HG03342 (cell line): ENCODE measurements at regions not wholly inside any gene's neighbourhood (a gene's known extent, or its start where the extent isn't known, plus 50 kb on each side); places are given as distances from the start of the nearest gene placed in this dataset.
"Not testable (repeated sequence)": the region's sequence is repeated elsewhere in the genome, so short reads cannot be mapped to it uniquely, and the experiment has no call there.

Experiments
- ATAC-seq: cut with Tn5 transposase; IDR thresholded peaks from one replicate; pipeline ENCODE4 v1.9.1; 2021; ENCODE audit warnings: mild to moderate bottlenecking, moderate library complexity; ENCODE audit not compliant: unreplicated experiment

- ATAC-seq: not testable (repeated sequence)
These were observed 121.1 kb upstream of the SESTD1 start for GRCh38 chr2:179385756-179386155.

- ATAC-seq: no peak
These were observed 119.3 kb upstream of the SESTD1 start for GRCh38 chr2:179383975-179384374.

GRCh38 chr2:179377296-179377695, 112.7 kb upstream of the SESTD1 start:
- ATAC-seq: no peak

GRCh38 chr2:179376881-179377280, 112.2 kb upstream of the SESTD1 start:
- ATAC-seq: no peak

- ATAC-seq: no peak
These were observed 109.2 kb upstream of the SESTD1 start for GRCh38 chr2:179373816-179374215.

GRCh38 chr2:179365561-179365960, 100.9 kb upstream of the SESTD1 start:
- not testable (repeated sequence) for ATAC-seq

GRCh38 chr2:179355881-179356280, 91.2 kb upstream of the SESTD1 start:
- no peak for ATAC-seq

- no peak for ATAC-seq
These were observed 90.3 kb upstream of the SESTD1 start for GRCh38 chr2:179354739-179355537.

- no peak for ATAC-seq
These were observed 89.7 kb upstream of the SESTD1 start for GRCh38 chr2:179354296-179354695.

GRCh38 chr2:179352181-179352580, 87.5 kb upstream of the SESTD1 start:
- no peak for ATAC-seq

GRCh38 chr2:179351057-179351456, 86.4 kb upstream of the SESTD1 start:
- ATAC-seq: no peak

GRCh38 chr2:179349670-179350303, 85.2 kb upstream of the SESTD1 start:
- peak; percentile 62 for ATAC-seq

- no peak for ATAC-seq
These were observed 84.3 kb upstream of the SESTD1 start for GRCh38 chr2:179348906-179349305.

GRCh38 chr2:179344970-179345369, 80.3 kb upstream of the SESTD1 start:
- ATAC-seq: no peak

GRCh38 chr2:179344280-179344964, 79.8 kb upstream of the SESTD1 start:
- no peak for ATAC-seq

GRCh38 chr2:179343945-179344279, 79.3 kb upstream of the SESTD1 start:
- no peak for ATAC-seq

GRCh38 chr2:179341152-179341866, 76.7 kb upstream of the SESTD1 start:
- ATAC-seq: no peak

GRCh38 chr2:179340678-179341077, 76.0 kb upstream of the SESTD1 start:
- no peak for ATAC-seq

- ATAC-seq: no peak
These were observed 74.0 kb upstream of the SESTD1 start for GRCh38 chr2:179338681-179339080.

GRCh38 chr2:179336782-179337534, 72.3 kb upstream of the SESTD1 start:
- no peak for ATAC-seq

GRCh38 chr2:179335732-179336131, 71.1 kb upstream of the SESTD1 start:
- ATAC-seq: no peak
